ENCODE measurements at regions not wholly inside any gene's neighbourhood (a gene's known extent, or its start where the extent isn't known, plus 50 kb on each side); places are given as distances from the start of the nearest gene placed in this dataset.

- Histone ChIP-seq H4K20me1 (ENCODE audit: insufficient read depth, low read length) (no peaks in the 10 kb centered on the region), H3K27ac (ENCODE audit: low read depth, low read length) (no peak overlapping the region), H2AFZ (ENCODE audit: low read depth, low read length) (no peak overlapping the region), H3K9ac (ENCODE audit: low read length) (no peak overlapping the region), H3K27me3 (ENCODE audit: insufficient read depth, low read length) (no peaks in the 10 kb centered on the region), H3K36me3 (ENCODE audit: insufficient read depth, low read length) (no peaks in the 10 kb centered on the region), H3K4me3 (ENCODE audit: insufficient read depth, low read depth, low read length) (no peak overlapping the region), H3K79me2 (ENCODE audit: insufficient read depth, low read length) (no peaks in the 10 kb centered on the region), H3K9me3 (ENCODE audit: insufficient read depth, low read depth, low read length) (no peaks in the 10 kb centered on the region), H3K4me1 (ENCODE audit: insufficient read depth, low read length) (peaks cover 4% of the 10 kb centered on the region), H3K4me2 (ENCODE audit: low read length) (peak overlapping the region; percentile 31)
- H3K27me3 Mint-ChIP-seq (ENCODE audit: low read depth, unreplicated experiment), result no peaks in the 10 kb centered on the region
- no peaks in the 10 kb centered on the region for H3K9me3 Mint-ChIP-seq (ENCODE audit: unreplicated experiment)
- peak overlapping the region; percentile 44 for H3K27ac Mint-ChIP-seq (ENCODE audit: unreplicated experiment)
- H3K36me3 Mint-ChIP-seq (ENCODE audit: low read depth, unreplicated experiment), result no peaks in the 10 kb centered on the region
- H3K4me3 Mint-ChIP-seq (ENCODE audit: unreplicated experiment), result no peak overlapping the region
- FAIRE-seq (no peak), DNase-seq (ENCODE audit: low read depth) (peak; percentile 20)
- no peak for TF ChIP-seq EZH2 (IDR thresholded peaks at IDR 0.05; ENCODE audit: insufficient read depth, low read length)
- no peak for TF ChIP-seq CTCF (IDR thresholded peaks at IDR 0.05; ENCODE audit: insufficient read depth, low read depth, low read length)
- H3K4me1 Mint-ChIP-seq (ENCODE audit: low read depth, unreplicated experiment), result peaks cover 32% of the 10 kb centered on the region
Observed at GRCh38 chr4:170248576-170248975, 158.8 kb upstream of the AADAT start.

- Histone ChIP-seq H3K79me2 (ENCODE audit: insufficient read depth, low read length) (no peaks in the 10 kb centered on the region), H3K4me1 (ENCODE audit: insufficient read depth, low read length) (peaks cover 7% of the 10 kb centered on the region), H3K4me2 (ENCODE audit: low read length) (peak overlapping the region; percentile 15), H3K36me3 (ENCODE audit: insufficient read depth, low read length) (no peaks in the 10 kb centered on the region), H2AFZ (ENCODE audit: low read depth, low read length) (no peak overlapping the region), H3K4me3 (ENCODE audit: insufficient read depth, low read depth, low read length) (no peak overlapping the region), H3K27ac (ENCODE audit: low read depth, low read length) (no peak overlapping the region), H3K9me3 (ENCODE audit: insufficient read depth, low read depth, low read length) (no peaks in the 10 kb centered on the region), H4K20me1 (ENCODE audit: insufficient read depth, low read length) (no peaks in the 10 kb centered on the region), H3K27me3 (ENCODE audit: insufficient read depth, low read length) (no peaks in the 10 kb centered on the region), H3K9ac (ENCODE audit: low read length) (no peak overlapping the region)
- H3K36me3 Mint-ChIP-seq (ENCODE audit: low read depth, unreplicated experiment), result no peaks in the 10 kb centered on the region
- no peak overlapping the region for H3K4me3 Mint-ChIP-seq (ENCODE audit: unreplicated experiment)
- no peak for FAIRE-seq
- H3K27ac Mint-ChIP-seq (ENCODE audit: unreplicated experiment), result peak overlapping the region; percentile 44
- H3K9me3 Mint-ChIP-seq (ENCODE audit: unreplicated experiment), result no peaks in the 10 kb centered on the region
- TF ChIP-seq CTCF (IDR thresholded peaks at IDR 0.05; ENCODE audit: insufficient read depth, low read depth, low read length), result no peak
- no peak for TF ChIP-seq EZH2 (IDR thresholded peaks at IDR 0.05; ENCODE audit: insufficient read depth, low read length)
- peaks cover 37% of the 10 kb centered on the region for H3K4me1 Mint-ChIP-seq (ENCODE audit: low read depth, unreplicated experiment)
- DNase-seq (ENCODE audit: low read depth), result no peak
- no peaks in the 10 kb centered on the region for H3K27me3 Mint-ChIP-seq (ENCODE audit: low read depth, unreplicated experiment)
Observed at GRCh38 chr4:170248029-170248428, 158.3 kb upstream of the AADAT start.

GRCh38 chr4:170247596-170247995, 157.8 kb upstream of the AADAT start:
- H3K27ac ChIP-seq (ENCODE audit: low read depth, low read length), result no peak overlapping the region
- no peak for FAIRE-seq

More at GRCh38 chr4:170247596-170247995, 157.8 kb upstream of the AADAT start:
- Histone ChIP-seq H3K4me3 (ENCODE audit: insufficient read depth, low read depth, low read length) (no peak overlapping the region), H3K9ac (ENCODE audit: low read length) (no peak overlapping the region), H4K20me1 (ENCODE audit: insufficient read depth, low read length) (no peaks in the 10 kb centered on the region), H3K27me3 (ENCODE audit: insufficient read depth, low read length) (no peaks in the 10 kb centered on the region), H3K4me1 (ENCODE audit: insufficient read depth, low read length) (peaks cover 7% of the 10 kb centered on the region), H2AFZ (ENCODE audit: low read depth, low read length) (no peak overlapping the region), H3K9me3 (ENCODE audit: insufficient read depth, low read depth, low read length) (no peaks in the 10 kb centered on the region), H3K36me3 (ENCODE audit: insufficient read depth, low read length) (no peaks in the 10 kb centered on the region), H3K79me2 (ENCODE audit: insufficient read depth, low read length) (no peaks in the 10 kb centered on the region), H3K4me2 (ENCODE audit: low read length) (no peak overlapping the region)
- H3K4me1 Mint-ChIP-seq (ENCODE audit: low read depth, unreplicated experiment), result peaks cover 40% of the 10 kb centered on the region
- no peak overlapping the region for H3K27ac Mint-ChIP-seq (ENCODE audit: unreplicated experiment)
- no peaks in the 10 kb centered on the region for H3K9me3 Mint-ChIP-seq (ENCODE audit: unreplicated experiment)
- no peak for DNase-seq (ENCODE audit: low read depth)
- no peak overlapping the region for H3K4me3 Mint-ChIP-seq (ENCODE audit: unreplicated experiment)
- TF ChIP-seq EZH2 (IDR thresholded peaks at IDR 0.05; ENCODE audit: insufficient read depth, low read length), result no peak
- TF ChIP-seq CTCF (IDR thresholded peaks at IDR 0.05; ENCODE audit: insufficient read depth, low read depth, low read length), result no peak
- no peaks in the 10 kb centered on the region for H3K36me3 Mint-ChIP-seq (ENCODE audit: low read depth, unreplicated experiment)
- no peaks in the 10 kb centered on the region for H3K27me3 Mint-ChIP-seq (ENCODE audit: low read depth, unreplicated experiment)

Data from astrocyte (in vitro differentiated cells and primary cell).